ENCODE measurements at regions not wholly inside any gene's neighbourhood (a gene's known extent, or its start where the extent isn't known, plus 50 kb on each side); places are given as distances from the start of the nearest gene placed in this dataset.

DNA sequence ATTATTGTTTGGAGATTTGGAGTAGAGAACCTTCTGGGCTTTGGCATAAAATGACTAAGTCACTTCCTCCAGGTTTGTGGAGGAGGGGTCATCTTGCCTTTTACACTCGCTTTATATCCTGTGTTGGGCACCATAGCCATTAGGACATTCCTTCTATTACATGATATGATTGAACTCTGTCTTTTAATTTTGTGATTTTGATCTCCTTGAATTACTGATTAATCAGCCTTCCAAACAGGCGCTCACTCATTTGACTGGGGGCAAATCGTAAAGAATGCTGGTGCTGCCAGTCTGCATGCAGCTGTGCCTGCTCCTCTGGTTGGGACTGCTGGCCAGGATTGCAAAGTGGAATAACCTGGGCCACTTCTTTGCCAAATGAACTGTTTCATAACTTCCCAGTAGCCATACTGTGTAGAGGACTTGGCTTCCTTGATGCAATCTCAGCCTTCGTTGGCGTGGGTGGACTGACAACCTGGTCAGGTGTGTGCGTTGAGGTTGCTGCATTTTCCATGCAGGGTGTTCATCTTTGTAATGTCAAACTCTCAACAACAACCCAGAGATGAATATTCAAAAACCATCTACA is 65.9 kb upstream of the RAB11FIP2 start:
- H3K4me3 ChIP-seq = no peak overlapping the region
- no peaks in the 10 kb centered on the region for H3K27me3 ChIP-seq
- H3K4me2 ChIP-seq = no peak overlapping the region
- no peak overlapping the region for H3K27ac ChIP-seq
- H4K20me1 ChIP-seq = no peaks in the 10 kb centered on the region
- no peaks in the 10 kb centered on the region for H3K9me3 ChIP-seq
- H3K36me3 ChIP-seq = no peaks in the 10 kb centered on the region
- peaks cover 14% of the 10 kb centered on the region for H3K4me1 ChIP-seq
- H3K9ac ChIP-seq = no peak overlapping the region
- TF ChIP-seq Cebpa-rat (IDR thresholded peaks at IDR 0.05) = no peak

DNA sequence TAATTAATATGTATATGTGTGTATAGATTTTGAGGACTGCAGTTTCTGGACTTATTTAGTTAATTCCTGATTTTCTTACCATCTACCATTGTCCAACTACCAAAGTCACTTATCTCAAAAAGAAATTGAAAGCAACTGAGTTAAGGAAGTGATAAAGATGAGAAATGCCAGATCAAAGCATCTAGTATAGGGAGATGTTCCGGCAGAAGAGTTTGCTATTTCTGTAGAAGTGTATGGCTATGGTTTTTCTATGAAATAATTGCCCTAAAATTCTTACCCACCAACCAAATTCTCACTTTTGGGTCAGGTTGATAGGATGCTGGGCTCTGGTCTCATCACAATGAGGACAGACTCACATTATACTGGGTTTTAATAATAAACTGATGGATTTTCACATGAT is 64.0 kb upstream of the RAB11FIP2 start:
- Histone ChIP-seq H3K4me2 (no peak overlapping the region), H3K27ac (no peak overlapping the region), H3K9me3 (no peaks in the 10 kb centered on the region), H3K4me1 (peaks cover 8% of the 10 kb centered on the region), H4K20me1 (no peaks in the 10 kb centered on the region), H3K9ac (no peak overlapping the region), H3K4me3 (no peak overlapping the region), H3K27me3 (no peaks in the 10 kb centered on the region), H3K36me3 (no peaks in the 10 kb centered on the region)
- TF ChIP-seq Cebpa-rat (IDR thresholded peaks at IDR 0.05) = no peak

DNA sequence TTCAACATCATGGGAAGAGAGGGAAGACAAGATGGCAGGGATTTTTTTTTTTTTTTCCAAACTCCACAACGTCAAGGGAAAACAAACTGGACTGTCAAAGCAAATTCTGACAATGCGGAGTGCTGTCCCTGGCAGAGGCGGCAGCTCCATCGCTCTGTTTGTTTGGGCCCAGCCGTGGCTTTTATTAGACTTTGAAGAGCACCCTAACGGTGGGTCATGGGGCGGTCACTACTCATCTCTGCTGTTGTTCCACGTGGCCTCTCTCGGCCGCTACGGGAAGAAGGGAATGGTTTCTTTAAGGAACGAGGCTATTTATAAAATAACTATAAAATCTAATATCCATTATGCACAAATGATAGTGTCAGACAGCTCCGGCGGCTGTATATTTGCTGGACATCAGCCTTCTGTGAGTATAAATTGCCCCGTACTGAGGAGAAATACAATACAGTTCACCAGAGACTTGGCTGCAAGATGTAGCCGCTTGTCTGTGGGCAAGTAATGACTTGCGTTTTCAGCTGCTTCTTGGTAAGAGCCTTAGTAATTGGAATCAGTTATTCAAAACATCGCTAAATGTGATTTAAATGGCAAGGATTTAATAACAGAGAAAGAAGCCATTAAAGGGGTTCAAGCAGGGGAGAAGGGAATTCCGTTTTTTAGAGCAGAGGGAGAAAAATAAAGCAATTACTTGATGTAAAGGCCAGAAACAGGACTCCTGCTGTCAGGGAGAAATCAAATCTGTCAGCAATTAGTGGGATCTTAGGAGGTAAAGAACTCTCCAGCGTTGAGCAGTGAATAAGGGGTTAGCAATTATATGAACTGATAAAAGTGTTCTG is 61.7 kb upstream of the RAB11FIP2 start:
- no peak overlapping the region for H3K9ac ChIP-seq
- H4K20me1 ChIP-seq = no peaks in the 10 kb centered on the region
- no peaks in the 10 kb centered on the region for H3K36me3 ChIP-seq
- H3K27ac ChIP-seq = no peak overlapping the region
- no peak overlapping the region for H3K4me3 ChIP-seq
- no peaks in the 10 kb centered on the region for H3K9me3 ChIP-seq
- H3K4me1 ChIP-seq = peaks cover 8% of the 10 kb centered on the region
- H3K27me3 ChIP-seq = no peaks in the 10 kb centered on the region
- H3K4me2 ChIP-seq = no peak overlapping the region
- no peak for TF ChIP-seq Cebpa-rat (IDR thresholded peaks at IDR 0.05)

- no peaks in the 10 kb centered on the region for H4K20me1 ChIP-seq
- no peaks in the 10 kb centered on the region for H3K27me3 ChIP-seq
- no peak for TF ChIP-seq Cebpa-rat (IDR thresholded peaks at IDR 0.05)
- no peak overlapping the region for H3K4me2 ChIP-seq
- no peak overlapping the region for H3K4me3 ChIP-seq
- no peaks in the 10 kb centered on the region for H3K9me3 ChIP-seq
- H3K9ac ChIP-seq = no peak overlapping the region
- peaks cover 8% of the 10 kb centered on the region for H3K4me1 ChIP-seq
- no peaks in the 10 kb centered on the region for H3K36me3 ChIP-seq
- no peak overlapping the region for H3K27ac ChIP-seq
Measured at GRCh38 chr10:118107541-118107940, 60.8 kb upstream of the RAB11FIP2 start.

DNA sequence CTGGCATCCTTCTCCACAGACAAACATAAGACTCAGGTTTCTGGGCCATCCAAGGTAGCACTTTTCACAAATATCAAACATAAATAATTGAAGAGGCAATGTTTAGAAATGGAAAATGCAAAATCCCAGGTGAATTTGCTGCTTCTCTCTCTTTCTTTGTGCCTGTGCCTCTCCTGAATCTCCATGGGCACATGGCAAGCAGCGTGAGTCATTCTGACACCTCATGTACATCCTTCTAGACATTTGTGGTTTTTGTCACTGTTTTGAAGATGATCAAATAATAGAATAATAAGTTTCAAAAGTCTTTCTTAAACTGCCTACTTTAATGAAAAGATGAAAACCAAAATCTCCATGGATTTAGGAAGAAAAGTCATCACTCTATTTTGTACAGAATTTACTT is 60.3 kb upstream of the RAB11FIP2 start:
- Histone ChIP-seq H3K4me3 (no peak overlapping the region), H3K4me2 (no peak overlapping the region), H3K9ac (no peak overlapping the region), H3K27me3 (no peaks in the 10 kb centered on the region), H3K9me3 (no peaks in the 10 kb centered on the region), H3K27ac (no peak overlapping the region), H4K20me1 (no peaks in the 10 kb centered on the region), H3K36me3 (no peaks in the 10 kb centered on the region), H3K4me1 (peaks cover 8% of the 10 kb centered on the region)
- TF ChIP-seq Cebpa-rat (IDR thresholded peaks at IDR 0.05) = no peak

GRCh38 chr10:118106426-118106825 is 59.7 kb upstream of the RAB11FIP2 start:
- no peaks in the 10 kb centered on the region for H3K36me3 ChIP-seq
- H3K4me2 ChIP-seq = no peak overlapping the region
- H4K20me1 ChIP-seq = no peaks in the 10 kb centered on the region
- H3K9me3 ChIP-seq = no peaks in the 10 kb centered on the region
- no peak overlapping the region for H3K9ac ChIP-seq
- peaks cover 8% of the 10 kb centered on the region for H3K4me1 ChIP-seq
- no peak overlapping the region for H3K27ac ChIP-seq
- no peak for TF ChIP-seq Cebpa-rat (IDR thresholded peaks at IDR 0.05)
- no peak overlapping the region for H3K4me3 ChIP-seq
- no peaks in the 10 kb centered on the region for H3K27me3 ChIP-seq

DNA sequence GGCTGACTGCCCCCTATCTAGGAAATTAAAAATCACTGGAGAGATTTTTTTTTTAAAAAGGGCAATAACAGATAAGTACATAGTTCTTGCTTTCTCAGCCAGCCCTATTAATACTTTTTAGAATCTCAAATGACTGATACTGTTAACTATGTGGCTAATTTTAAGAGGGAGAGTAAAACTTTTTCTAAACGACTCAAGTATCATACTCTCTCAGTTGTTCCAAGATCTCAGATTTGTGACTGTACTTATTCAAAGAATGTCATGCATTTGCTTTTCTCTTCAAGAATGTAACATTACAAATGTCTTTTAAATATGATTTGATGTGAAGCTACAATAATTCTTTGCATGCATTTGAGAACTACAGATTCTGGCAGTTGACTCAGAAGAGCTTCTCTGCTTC is 55.4 kb upstream of the RAB11FIP2 start:
- Histone ChIP-seq H3K4me3 (no peak overlapping the region), H3K4me1 (no peaks in the 10 kb centered on the region), H3K4me2 (no peak overlapping the region), H3K27ac (no peak overlapping the region), H3K27me3 (no peaks in the 10 kb centered on the region), H4K20me1 (no peaks in the 10 kb centered on the region), H3K36me3 (no peaks in the 10 kb centered on the region), H3K9me3 (no peaks in the 10 kb centered on the region), H3K9ac (no peak overlapping the region)
- no peak for TF ChIP-seq Cebpa-rat (IDR thresholded peaks at IDR 0.05)

- TF ChIP-seq Cebpa-rat (IDR thresholded peaks at IDR 0.05) = no peak
- Histone ChIP-seq H3K9me3 (no peaks in the 10 kb centered on the region), H3K4me1 (no peaks in the 10 kb centered on the region), H3K27me3 (no peaks in the 10 kb centered on the region), H3K36me3 (no peaks in the 10 kb centered on the region), H3K4me3 (no peak overlapping the region), H3K27ac (no peak overlapping the region), H3K4me2 (no peak overlapping the region), H4K20me1 (no peaks in the 10 kb centered on the region), H3K9ac (no peak overlapping the region)
Measured at GRCh38 chr10:118101501-118101900, 54.8 kb upstream of the RAB11FIP2 start.
